GM13976 (cell line): ENCODE measurements at regions not wholly inside any gene's neighbourhood (a gene's known extent, or its start where the extent isn't known, plus 50 kb on each side); places are given as distances from the start of the nearest gene placed in this dataset.

Source experiments
- DNase-seq: peaks from one replicate; pipeline ENCODE4 v3.0.0; 2012; ENCODE audit warnings: low spot score
- in situ Hi-C: fragments of 300-500 bp; cut with MboI; formaldehyde crosslinking; loops from one replicate; pipeline ENCODE4 v1.12.0; 2022; ENCODE audit warnings: low sequenced_read_pairs, mixed read lengths, inconsistent platforms; ENCODE audit not compliant: unreplicated experiment
- TF ChIP-seq, protein P1 (sequence below): IDR thresholded peaks from 2 replicates; pipeline ENCODE4 v1.5.1; 2012; ENCODE audit warnings: borderline replicate concordance, mild to moderate bottlenecking; ENCODE audit not compliant: insufficient read depth; ENCODE audit errors: extremely low read depth, missing control alignments, control extremely low read depth

DNA sequence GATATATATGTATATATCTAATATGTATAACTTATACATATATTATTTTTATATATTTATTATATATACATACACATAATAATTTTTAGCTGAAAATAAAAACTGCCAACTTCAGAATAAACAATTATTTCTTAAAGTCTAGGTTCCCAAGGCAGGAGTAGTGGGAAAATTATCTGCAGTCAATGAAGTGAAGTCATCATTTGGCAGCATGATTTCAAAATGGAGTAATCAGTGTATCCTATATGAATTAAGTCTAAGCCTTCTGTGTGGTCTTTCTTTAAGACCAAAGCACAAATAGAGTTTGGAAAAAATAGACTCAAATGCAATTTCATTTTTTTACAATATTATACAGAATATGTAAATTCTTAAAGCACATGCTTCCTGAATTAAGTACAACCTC is 251.0 kb downstream of the SAMD5 start:
- TF ChIP-seq, protein P1, sequence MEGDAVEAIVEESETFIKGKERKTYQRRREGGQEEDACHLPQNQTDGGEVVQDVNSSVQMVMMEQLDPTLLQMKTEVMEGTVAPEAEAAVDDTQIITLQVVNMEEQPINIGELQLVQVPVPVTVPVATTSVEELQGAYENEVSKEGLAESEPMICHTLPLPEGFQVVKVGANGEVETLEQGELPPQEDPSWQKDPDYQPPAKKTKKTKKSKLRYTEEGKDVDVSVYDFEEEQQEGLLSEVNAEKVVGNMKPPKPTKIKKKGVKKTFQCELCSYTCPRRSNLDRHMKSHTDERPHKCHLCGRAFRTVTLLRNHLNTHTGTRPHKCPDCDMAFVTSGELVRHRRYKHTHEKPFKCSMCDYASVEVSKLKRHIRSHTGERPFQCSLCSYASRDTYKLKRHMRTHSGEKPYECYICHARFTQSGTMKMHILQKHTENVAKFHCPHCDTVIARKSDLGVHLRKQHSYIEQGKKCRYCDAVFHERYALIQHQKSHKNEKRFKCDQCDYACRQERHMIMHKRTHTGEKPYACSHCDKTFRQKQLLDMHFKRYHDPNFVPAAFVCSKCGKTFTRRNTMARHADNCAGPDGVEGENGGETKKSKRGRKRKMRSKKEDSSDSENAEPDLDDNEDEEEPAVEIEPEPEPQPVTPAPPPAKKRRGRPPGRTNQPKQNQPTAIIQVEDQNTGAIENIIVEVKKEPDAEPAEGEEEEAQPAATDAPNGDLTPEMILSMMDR, result no peak
- in situ Hi-C loops, result no loop called here
- DNase-seq, result no peak

DNA sequence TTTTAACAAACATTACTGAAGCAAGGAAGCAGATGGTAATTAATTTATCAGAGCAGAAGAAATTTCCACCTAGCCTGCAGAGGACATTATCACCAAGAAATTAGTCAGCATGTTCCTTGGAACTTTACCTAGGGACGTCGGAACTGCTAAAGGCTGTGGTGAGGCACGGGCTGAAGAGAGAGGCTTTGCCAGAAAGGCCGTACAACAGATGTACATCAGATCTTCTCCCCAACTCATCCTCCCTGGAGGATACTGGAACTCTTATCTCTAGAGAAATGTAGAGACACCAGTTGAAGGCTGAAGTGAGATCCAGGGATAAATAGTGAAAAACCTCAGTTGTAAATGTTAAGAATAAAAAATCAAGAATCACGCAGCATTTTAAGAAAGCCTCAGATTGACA is 257.1 kb downstream of the SAMD5 start:
- TF ChIP-seq, protein P1, result no peak
- in situ Hi-C loops, result no loop called here
- DNase-seq, result no peak

DNA sequence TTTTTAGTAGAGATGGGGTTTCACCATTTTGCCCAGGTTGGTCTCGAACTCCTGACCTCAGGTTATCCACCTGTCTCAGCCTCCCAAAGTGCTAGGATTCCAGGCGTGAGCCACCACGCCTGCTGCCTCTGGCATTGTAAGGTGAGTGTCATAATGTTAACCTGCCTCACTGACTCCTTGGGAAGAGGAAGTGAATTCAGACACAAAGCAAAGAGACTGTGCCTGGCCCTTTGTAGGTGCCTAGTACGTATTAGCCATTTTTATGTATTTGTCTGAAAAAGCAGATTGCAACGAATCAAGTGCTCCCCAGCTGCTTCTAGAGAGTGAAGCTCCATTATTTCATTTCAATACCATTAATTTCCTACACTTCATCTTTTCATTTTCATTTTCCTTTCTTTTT is 260.5 kb downstream of the SAMD5 start:
- in situ Hi-C loops, result no loop called here
- TF ChIP-seq, protein P1, result no peak
- DNase-seq, result no peak

DNA sequence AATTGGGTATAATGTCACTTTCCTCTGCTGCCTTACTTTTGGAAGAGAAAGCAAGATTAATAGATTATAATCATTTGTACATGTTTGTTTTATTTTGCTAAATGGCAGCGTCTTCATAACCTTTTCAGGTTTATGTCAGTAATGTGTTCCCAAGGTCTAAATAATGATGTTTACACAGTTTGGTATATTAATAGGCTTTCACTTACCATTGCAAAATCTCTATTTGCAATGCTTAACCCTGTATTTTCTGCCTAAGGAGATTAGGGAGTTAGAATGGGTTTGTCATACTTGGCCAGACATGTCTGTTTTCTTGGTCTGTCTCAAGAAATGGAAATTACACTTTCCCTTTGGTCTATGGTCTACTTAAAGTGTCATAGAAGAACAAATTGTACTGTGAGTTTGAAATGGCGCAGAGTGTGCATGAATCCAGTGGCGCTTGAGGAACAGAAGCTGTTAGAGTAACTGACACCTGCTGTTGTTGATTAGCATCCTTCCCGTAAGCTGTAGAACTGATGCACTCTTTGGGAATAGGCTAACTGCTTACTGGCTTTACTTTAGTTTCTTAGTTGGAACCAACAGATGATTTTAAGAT is 261.1 kb downstream of the SAMD5 start:
- TF ChIP-seq, protein P1, result no peak
- DNase-seq, result no peak
- in situ Hi-C loops, result no loop called here

DNA sequence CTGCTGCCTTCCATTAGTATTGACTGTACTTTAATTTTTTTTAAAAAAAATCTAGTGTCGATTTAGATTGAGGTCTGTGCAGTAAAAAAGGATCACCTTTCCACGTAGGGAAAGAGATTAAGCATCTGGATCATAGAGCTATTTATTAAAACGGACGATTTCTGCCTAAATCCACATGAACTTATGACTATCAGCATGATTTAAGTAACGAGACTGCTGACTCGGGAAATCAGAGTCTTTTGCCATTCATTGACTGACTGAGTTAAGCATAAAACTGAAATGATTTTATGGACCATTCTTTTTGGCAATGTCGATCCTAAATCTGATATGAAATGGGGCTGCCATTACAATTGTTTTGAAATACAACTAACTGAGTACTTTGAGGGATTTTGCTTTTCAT is 261.7 kb downstream of the SAMD5 start:
- in situ Hi-C loops, result no loop called here
- DNase-seq, result no peak
- TF ChIP-seq, protein P1, result no peak

DNA sequence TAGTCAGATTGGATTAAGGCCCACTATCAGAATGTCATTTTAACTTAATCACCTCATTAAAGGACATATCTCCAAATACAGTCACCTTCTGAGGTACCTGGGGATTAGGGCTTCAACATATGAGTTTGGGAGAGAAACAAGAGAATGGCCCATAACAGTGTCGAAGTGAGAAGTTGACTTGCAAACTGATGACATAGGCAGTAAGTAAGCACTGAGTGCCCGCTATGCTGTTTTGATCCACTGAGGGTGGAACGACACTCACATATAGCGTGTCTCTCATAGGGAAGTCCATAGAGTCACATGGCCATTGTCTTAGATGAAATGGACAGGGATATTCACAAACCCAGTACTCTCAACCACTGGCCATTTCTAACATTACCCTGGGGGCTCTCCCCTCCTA is 264.2 kb downstream of the SAMD5 start:
- DNase-seq, result no peak
- TF ChIP-seq, protein P1, result no peak
- in situ Hi-C loops, result no loop called here
